ENCODE measurements at regions not wholly inside any gene's neighbourhood (a gene's known extent, or its start where the extent isn't known, plus 50 kb on each side); places are given as distances from the start of the nearest gene placed in this dataset.

DNA sequence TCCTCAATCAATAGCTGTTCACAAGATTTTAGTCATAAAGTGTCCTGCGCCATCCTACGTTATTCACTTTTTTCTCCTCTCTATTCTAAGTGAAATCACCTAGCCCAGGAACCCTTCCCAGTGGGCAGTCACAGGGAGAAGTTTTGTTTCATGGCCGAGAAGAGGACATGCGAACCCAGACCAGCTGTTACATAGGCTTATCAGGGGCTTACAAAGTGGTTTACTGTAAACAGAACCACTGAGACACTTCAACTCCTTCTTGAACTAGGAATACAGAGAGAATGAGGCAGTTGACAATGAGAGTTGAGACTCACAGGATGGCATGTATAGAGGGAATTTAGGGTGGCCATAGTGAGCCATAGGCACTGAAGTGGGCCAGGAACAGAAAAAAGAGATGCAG, 246.9 kb upstream of the GLI3 start:
- POLR2A ChIA-PET = no interaction called here
- ATAC-seq (replicated peaks in 1 of 4) (no peak), DNase-seq (no peak)
- no CpG with 5 or more reads among the region's 4 CpGs for WGBS (ENCODE audit: insufficient coverage)
- peaks cover 0 to 2% of the 10 kb centered on the region in 2 experiments for H3K27me3 ChIP-seq (replicated peaks in 1 of 2; ENCODE audit: control insufficient read depth in 2 of 2, extremely low read depth in 1 of 2, insufficient read depth in 2 of 2, low read length in 1 of 2)
- no peaks in the 10 kb centered on the region for H3K4me1 ChIP-seq (ENCODE audit: control insufficient read depth in 1 of 2, extremely low read depth in 1 of 2, insufficient read depth in 2 of 2, low read length in 2 of 2)
- Mint-ChIP-seq H3K27me3 (peaks cover 0 to 4% of the 10 kb centered on the region in 2 donors), H3K4me3 (no peak overlapping the region), H3K27ac (no peak overlapping the region), H3K4me1 (no peaks in the 10 kb centered on the region), H3K9me3 (peaks cover 0 to 15% (median 8%) of the 10 kb centered on the region in 3 donors), H3K36me3 (no peaks in the 10 kb centered on the region)
- CTCF ChIA-PET = no interaction called here
- H3K4me3 ChIP-seq (ENCODE audit: control insufficient read depth in 1 of 2, extremely low read depth in 1 of 2, low read length in 1 of 2) = no peak overlapping the region
- H3K9me3 ChIP-seq = no peaks in the 10 kb centered on the region
- no peaks in the 10 kb centered on the region for H3K36me3 ChIP-seq (ENCODE audit: control insufficient read depth in 2 of 2, extremely low read depth in 1 of 2, insufficient read depth in 1 of 2, low read length in 1 of 2)
- H3K27ac ChIP-seq (ENCODE audit: low read length) = no peak overlapping the region

DNA sequence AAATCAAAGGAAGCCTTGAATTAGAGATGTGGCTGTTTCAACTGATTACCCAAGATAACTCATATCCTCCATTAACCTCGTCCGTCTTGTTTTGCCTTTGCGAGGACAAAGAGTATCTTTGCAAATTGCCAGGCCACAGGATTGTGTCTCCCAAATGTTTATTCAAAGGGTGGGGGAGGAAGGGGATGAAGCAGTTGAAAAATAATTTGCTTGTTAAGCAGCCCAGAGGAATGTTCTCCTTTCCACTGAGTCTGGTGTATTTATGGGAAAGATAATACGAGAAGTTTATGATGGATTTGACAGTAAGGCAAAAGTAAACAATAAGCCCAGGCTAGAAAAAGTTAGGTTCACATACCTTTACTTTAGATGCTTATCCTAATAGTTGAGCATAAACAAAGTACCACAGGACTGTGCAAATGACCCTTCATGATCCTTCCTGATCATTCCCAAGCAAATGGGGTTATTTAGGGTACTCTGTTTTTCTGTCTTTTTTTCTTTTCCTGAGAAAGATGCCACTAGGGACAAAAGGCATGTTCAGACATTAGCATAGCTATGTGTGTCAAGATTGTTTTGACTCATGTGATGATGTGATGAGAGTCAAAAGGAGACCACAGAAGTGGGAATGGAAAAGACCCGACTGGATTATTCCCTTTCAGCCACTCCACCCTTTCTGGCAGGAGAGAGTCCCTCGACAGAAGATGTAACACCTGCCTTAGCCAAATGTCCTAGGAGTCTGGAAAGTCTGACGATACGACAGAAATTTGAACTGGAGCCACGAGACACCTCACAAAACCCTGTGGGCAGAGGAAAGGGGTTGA, 243.0 kb upstream of the GLI3 start:
- 67% methylated on average over 3 of the region's 9 CpGs for WGBS (ENCODE audit: insufficient coverage)
- no peaks in the 10 kb centered on the region for H3K36me3 ChIP-seq (ENCODE audit: control insufficient read depth in 2 of 2, extremely low read depth in 1 of 2, insufficient read depth in 1 of 2, low read length in 1 of 2)
- Mint-ChIP-seq H3K36me3 (no peaks in the 10 kb centered on the region), H3K4me1 (no peaks in the 10 kb centered on the region), H3K27ac (no peak overlapping the region), H3K27me3 (peaks cover 0 to 4% of the 10 kb centered on the region in 2 donors), H3K9me3 (peaks cover 0 to 9% (median 4%) of the 10 kb centered on the region in 3 donors), H3K4me3 (no peak overlapping the region)
- no peaks in the 10 kb centered on the region for H3K9me3 ChIP-seq
- H3K27ac ChIP-seq (ENCODE audit: low read length) = no peak overlapping the region
- peaks cover 0 to 2% of the 10 kb centered on the region in 2 experiments for H3K27me3 ChIP-seq (replicated peaks in 1 of 2; ENCODE audit: control insufficient read depth in 2 of 2, extremely low read depth in 1 of 2, insufficient read depth in 2 of 2, low read length in 1 of 2)
- H3K4me3 ChIP-seq (ENCODE audit: control insufficient read depth in 1 of 2, extremely low read depth in 1 of 2, low read length in 1 of 2) = no peak overlapping the region
- H3K4me1 ChIP-seq (ENCODE audit: control insufficient read depth in 1 of 2, extremely low read depth in 1 of 2, insufficient read depth in 2 of 2, low read length in 2 of 2) = no peaks in the 10 kb centered on the region
- CTCF ChIA-PET = no interaction called here
- ATAC-seq (replicated peaks in 1 of 4) = no peak
- POLR2A ChIA-PET = no interaction called here
- DNase-seq = no peak

DNA sequence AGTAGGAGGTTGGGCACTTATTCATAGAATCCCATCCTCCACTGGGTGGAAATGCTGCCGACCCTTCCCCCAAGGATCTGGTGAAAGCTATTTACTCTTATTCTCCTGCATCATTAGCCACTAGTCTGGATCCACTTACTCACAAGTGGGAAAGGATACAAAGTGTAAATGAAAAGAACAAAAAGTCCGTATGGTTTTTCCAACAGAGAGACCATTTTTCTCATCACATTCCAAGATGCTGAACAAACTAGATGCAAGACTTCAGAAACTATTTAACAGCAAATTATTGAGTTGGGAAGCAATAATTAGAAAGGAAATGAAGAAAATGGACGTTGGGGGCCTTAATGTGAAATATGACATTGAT, 242.4 kb upstream of the GLI3 start:
- Histone ChIP-seq H3K9me3 (no peaks in the 10 kb centered on the region), H3K27me3 (replicated peaks in 1 of 2; ENCODE audit: control insufficient read depth in 2 of 2, extremely low read depth in 1 of 2, insufficient read depth in 2 of 2, low read length in 1 of 2) (peaks cover 0 to 2% of the 10 kb centered on the region in 2 experiments), H3K36me3 (ENCODE audit: control insufficient read depth in 2 of 2, extremely low read depth in 1 of 2, insufficient read depth in 1 of 2, low read length in 1 of 2) (no peaks in the 10 kb centered on the region), H3K27ac (ENCODE audit: low read length) (no peak overlapping the region), H3K4me1 (ENCODE audit: control insufficient read depth in 1 of 2, extremely low read depth in 1 of 2, insufficient read depth in 2 of 2, low read length in 2 of 2) (no peaks in the 10 kb centered on the region), H3K4me3 (ENCODE audit: control insufficient read depth in 1 of 2, extremely low read depth in 1 of 2, low read length in 1 of 2) (no peak overlapping the region)
- no CpG with 5 or more reads among the region's 3 CpGs for WGBS (ENCODE audit: insufficient coverage)
- DNase-seq (no peak), ATAC-seq (replicated peaks in 1 of 4) (no peak)
- no peak overlapping the region for H3K4me3 Mint-ChIP-seq
- ChIA-PET CTCF (no interaction called here), POLR2A (no interaction called here)
- H3K36me3 Mint-ChIP-seq = no peaks in the 10 kb centered on the region
- H3K4me1 Mint-ChIP-seq = no peaks in the 10 kb centered on the region
- no peak overlapping the region for H3K27ac Mint-ChIP-seq
- H3K9me3 Mint-ChIP-seq = peaks cover 0 to 9% (median 4%) of the 10 kb centered on the region in 3 donors
- peaks cover 0 to 4% of the 10 kb centered on the region in 2 donors for H3K27me3 Mint-ChIP-seq

DNA sequence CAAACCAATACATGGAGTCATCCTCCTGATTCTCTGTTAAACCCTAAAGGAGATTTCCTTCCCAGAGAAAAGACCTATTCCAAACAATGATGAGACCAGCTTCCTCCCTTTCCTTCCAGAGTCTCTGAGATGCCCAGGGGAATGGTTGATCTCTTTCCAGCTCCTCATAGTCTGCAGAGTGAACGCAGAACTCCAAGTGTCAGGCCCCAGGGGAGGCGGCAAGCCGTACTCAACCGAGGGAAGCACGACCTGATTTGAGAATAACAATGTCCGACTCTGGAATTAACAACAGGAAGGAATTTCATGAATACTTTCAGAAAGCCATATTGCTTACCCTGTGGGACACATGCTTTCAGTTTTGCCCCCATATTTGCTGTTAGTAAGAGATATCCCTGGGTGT, 241.7 kb upstream of the GLI3 start:
- Histone ChIP-seq H3K27ac (ENCODE audit: low read length) (no peak overlapping the region), H3K9me3 (no peaks in the 10 kb centered on the region), H3K36me3 (ENCODE audit: control insufficient read depth in 2 of 2, extremely low read depth in 1 of 2, insufficient read depth in 1 of 2, low read length in 1 of 2) (no peaks in the 10 kb centered on the region), H3K27me3 (replicated peaks in 1 of 2; ENCODE audit: control insufficient read depth in 2 of 2, extremely low read depth in 1 of 2, insufficient read depth in 2 of 2, low read length in 1 of 2) (peaks cover 0 to 2% of the 10 kb centered on the region in 2 experiments), H3K4me1 (ENCODE audit: control insufficient read depth in 1 of 2, extremely low read depth in 1 of 2, insufficient read depth in 2 of 2, low read length in 2 of 2) (no peaks in the 10 kb centered on the region), H3K4me3 (ENCODE audit: control insufficient read depth in 1 of 2, extremely low read depth in 1 of 2, low read length in 1 of 2) (no peak overlapping the region)
- peaks cover 0 to 9% (median 4%) of the 10 kb centered on the region in 3 donors for H3K9me3 Mint-ChIP-seq
- no peak for DNase-seq
- no peaks in the 10 kb centered on the region for H3K27me3 Mint-ChIP-seq
- 89% methylated on average over 6 of the region's 6 CpGs for WGBS (ENCODE audit: insufficient coverage)
- no peaks in the 10 kb centered on the region for H3K4me1 Mint-ChIP-seq
- H3K36me3 Mint-ChIP-seq = no peaks in the 10 kb centered on the region
- H3K27ac Mint-ChIP-seq = no peak overlapping the region
- no peak overlapping the region for H3K4me3 Mint-ChIP-seq
- ATAC-seq (replicated peaks in 1 of 4) = no peak
- POLR2A ChIA-PET = no interaction called here
- CTCF ChIA-PET = no interaction called here

DNA sequence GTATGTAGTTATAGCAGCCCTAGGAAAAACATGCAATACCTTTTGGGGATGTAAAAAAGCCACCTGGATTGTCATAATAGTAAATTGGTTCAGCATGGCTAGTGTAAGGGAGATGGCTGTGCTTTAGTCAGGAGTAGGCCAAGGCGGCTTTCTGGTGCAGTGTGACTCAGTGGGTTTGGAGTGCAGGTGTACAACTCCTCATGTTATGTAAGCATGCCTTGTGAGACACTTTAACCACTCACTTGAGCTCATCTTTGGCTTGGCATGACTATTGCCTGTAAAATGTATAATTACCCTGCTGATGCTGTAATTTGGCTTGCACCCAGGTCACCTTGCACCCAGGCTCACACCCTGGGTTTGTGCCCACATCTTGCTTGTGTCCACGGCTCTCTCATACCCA, 239.2 kb upstream of the GLI3 start:
- H3K36me3 ChIP-seq (ENCODE audit: control insufficient read depth in 2 of 2, extremely low read depth in 1 of 2, insufficient read depth in 1 of 2, low read length in 1 of 2) = no peaks in the 10 kb centered on the region
- no peak overlapping the region for H3K27ac Mint-ChIP-seq
- no peaks in the 10 kb centered on the region for H3K27me3 ChIP-seq (replicated peaks in 1 of 2; ENCODE audit: control insufficient read depth in 2 of 2, extremely low read depth in 1 of 2, insufficient read depth in 2 of 2, low read length in 1 of 2)
- DNase-seq (no peak), ATAC-seq (replicated peaks in 1 of 4) (no peak)
- CTCF ChIA-PET = no interaction called here
- 60% methylated on average over 2 of the region's 2 CpGs for WGBS (ENCODE audit: insufficient coverage)
- H3K4me3 ChIP-seq (ENCODE audit: control insufficient read depth in 1 of 2, extremely low read depth in 1 of 2, low read length in 1 of 2) = no peak overlapping the region
- H3K27ac ChIP-seq (ENCODE audit: low read length) = no peak overlapping the region
- POLR2A ChIA-PET = no interaction called here
- no peaks in the 10 kb centered on the region for H3K4me1 Mint-ChIP-seq
- H3K36me3 Mint-ChIP-seq = no peaks in the 10 kb centered on the region
- H3K4me3 Mint-ChIP-seq = no peak overlapping the region
- no peaks in the 10 kb centered on the region for H3K27me3 Mint-ChIP-seq
- no peaks in the 10 kb centered on the region for H3K4me1 ChIP-seq (ENCODE audit: control insufficient read depth in 1 of 2, extremely low read depth in 1 of 2, insufficient read depth in 2 of 2, low read length in 2 of 2)
- no peaks in the 10 kb centered on the region for H3K9me3 ChIP-seq
- H3K9me3 Mint-ChIP-seq = peaks cover 0 to 8% (median 4%) of the 10 kb centered on the region in 3 donors

DNA sequence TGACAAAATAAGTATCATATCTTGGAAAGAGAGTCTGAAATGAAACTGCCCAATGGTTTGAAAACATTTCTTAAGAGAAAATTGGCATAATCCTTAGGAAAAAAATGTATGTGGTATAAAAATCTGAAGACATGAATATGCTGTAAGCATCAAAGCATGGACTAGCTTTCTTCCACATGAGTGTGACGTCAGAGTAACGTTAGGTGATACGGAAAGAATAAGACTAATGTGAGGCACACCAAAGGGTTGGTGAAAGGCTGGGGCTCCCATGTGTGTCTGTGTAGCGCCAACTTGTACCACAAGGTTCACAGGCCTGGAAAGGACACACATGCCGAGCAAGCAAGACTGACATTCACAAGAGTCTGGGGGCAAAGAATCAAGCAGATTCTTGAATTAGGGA, 238.1 kb upstream of the GLI3 start:
- CTCF ChIA-PET = no interaction called here
- no peaks in the 10 kb centered on the region for H3K4me1 Mint-ChIP-seq
- no peak for ATAC-seq (replicated peaks in 1 of 4)
- Histone ChIP-seq H3K27me3 (replicated peaks in 1 of 2; ENCODE audit: control insufficient read depth in 2 of 2, extremely low read depth in 1 of 2, insufficient read depth in 2 of 2, low read length in 1 of 2) (no peaks in the 10 kb centered on the region), H3K27ac (ENCODE audit: low read length) (no peak overlapping the region), H3K9me3 (no peaks in the 10 kb centered on the region), H3K4me3 (ENCODE audit: control insufficient read depth in 1 of 2, extremely low read depth in 1 of 2, low read length in 1 of 2) (no peak overlapping the region), H3K4me1 (ENCODE audit: control insufficient read depth in 1 of 2, extremely low read depth in 1 of 2, insufficient read depth in 2 of 2, low read length in 2 of 2) (no peaks in the 10 kb centered on the region), H3K36me3 (ENCODE audit: control insufficient read depth in 2 of 2, extremely low read depth in 1 of 2, insufficient read depth in 1 of 2, low read length in 1 of 2) (no peaks in the 10 kb centered on the region)
- 82% methylated on average over 5 of the region's 5 CpGs for WGBS (ENCODE audit: insufficient coverage)
- no peak for DNase-seq
- no peaks in the 10 kb centered on the region for H3K36me3 Mint-ChIP-seq
- POLR2A ChIA-PET = no interaction called here
- H3K27me3 Mint-ChIP-seq = no peaks in the 10 kb centered on the region
- H3K9me3 Mint-ChIP-seq = peaks cover 0 to 5% (median 0%) of the 10 kb centered on the region in 3 donors
- H3K27ac Mint-ChIP-seq = no peak overlapping the region
- H3K4me3 Mint-ChIP-seq = no peak overlapping the region

DNA sequence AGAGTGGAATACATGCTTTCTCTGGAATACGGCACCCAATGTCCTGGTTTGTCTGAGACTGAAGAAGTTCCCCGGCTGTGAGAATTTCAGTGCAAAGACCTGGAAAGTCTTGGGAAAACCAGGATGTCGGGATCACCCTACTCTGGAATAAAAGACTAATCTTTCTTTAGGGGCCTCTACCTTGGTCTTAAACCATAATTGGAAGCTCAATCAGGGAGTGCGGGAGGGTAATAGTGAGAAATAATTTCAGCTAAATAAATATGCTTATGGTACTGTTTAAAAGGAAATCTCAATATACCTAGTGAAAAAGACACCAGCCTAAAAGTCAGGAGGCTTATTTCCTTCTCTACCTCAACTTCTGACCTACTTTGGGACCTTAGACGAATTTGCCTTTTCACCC, 236.1 kb upstream of the GLI3 start:
- no peaks in the 10 kb centered on the region for H3K27me3 ChIP-seq (replicated peaks in 1 of 2; ENCODE audit: control insufficient read depth in 2 of 2, extremely low read depth in 1 of 2, insufficient read depth in 2 of 2, low read length in 1 of 2)
- H3K27ac ChIP-seq (ENCODE audit: low read length) = no peak overlapping the region
- ATAC-seq (replicated peaks in 1 of 4) = no peak
- WGBS (ENCODE audit: insufficient coverage) = 95% methylated on average over 2 of the region's 5 CpGs
- no peak for DNase-seq
- H3K4me1 Mint-ChIP-seq = no peaks in the 10 kb centered on the region
- no peaks in the 10 kb centered on the region for H3K36me3 ChIP-seq (ENCODE audit: control insufficient read depth in 2 of 2, extremely low read depth in 1 of 2, insufficient read depth in 1 of 2, low read length in 1 of 2)
- H3K4me3 ChIP-seq (ENCODE audit: control insufficient read depth in 1 of 2, extremely low read depth in 1 of 2, low read length in 1 of 2) = no peak overlapping the region
- no peaks in the 10 kb centered on the region for H3K36me3 Mint-ChIP-seq
- H3K4me1 ChIP-seq (ENCODE audit: control insufficient read depth in 1 of 2, extremely low read depth in 1 of 2, insufficient read depth in 2 of 2, low read length in 2 of 2) = no peaks in the 10 kb centered on the region
- H3K4me3 Mint-ChIP-seq = no peak overlapping the region
- H3K27me3 Mint-ChIP-seq = no peaks in the 10 kb centered on the region
- no peak overlapping the region for H3K27ac Mint-ChIP-seq
- ChIA-PET POLR2A (no interaction called here), CTCF (no interaction called here)
- H3K9me3 Mint-ChIP-seq = peaks cover 0 to 5% (median 0%) of the 10 kb centered on the region in 3 donors
- no peaks in the 10 kb centered on the region for H3K9me3 ChIP-seq

All from T-cell (primary cell).